GM19240 (cell line): ENCODE measurements at regions not wholly inside any gene's neighbourhood (a gene's known extent, or its start where the extent isn't known, plus 50 kb on each side); places are given as distances from the start of the nearest gene placed in this dataset.
"Not testable (repeated sequence)": the region's sequence is repeated elsewhere in the genome, so short reads cannot be mapped to it uniquely, and the experiment has no call there.

Experiments used
- DNase-seq: peaks from one replicate; pipeline ENCODE4 v3.0.0; 2011; ENCODE audit warnings: low spot score; ENCODE audit not compliant: insufficient read length

GRCh38 chr20:11492386-11492785 is 425.3 kb upstream of the BTBD3 start:
- no peak for DNase-seq

- no peak for DNase-seq
Measured at GRCh38 chr20:11492846-11493245, 424.8 kb upstream of the BTBD3 start.

DNA sequence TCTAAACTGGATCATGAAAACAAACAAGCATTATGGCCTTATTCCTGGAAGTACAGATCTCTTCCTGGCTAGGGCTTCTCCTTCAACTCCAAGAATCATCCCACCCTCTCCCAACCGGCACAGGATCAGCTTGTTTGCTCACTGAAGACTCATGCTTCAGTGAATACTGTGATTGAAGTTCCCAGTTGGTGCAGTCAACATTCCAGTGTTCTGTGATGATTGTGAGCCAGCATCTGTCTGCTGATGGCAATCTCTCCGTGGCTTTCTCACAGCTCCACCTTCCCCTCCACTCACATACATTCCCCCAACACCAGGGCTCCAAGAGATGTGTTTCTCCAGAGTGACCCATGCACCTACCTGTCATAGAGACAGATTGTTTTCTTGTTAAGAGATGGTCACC is 421.3 kb upstream of the BTBD3 start:
- DNase-seq = no peak

DNA sequence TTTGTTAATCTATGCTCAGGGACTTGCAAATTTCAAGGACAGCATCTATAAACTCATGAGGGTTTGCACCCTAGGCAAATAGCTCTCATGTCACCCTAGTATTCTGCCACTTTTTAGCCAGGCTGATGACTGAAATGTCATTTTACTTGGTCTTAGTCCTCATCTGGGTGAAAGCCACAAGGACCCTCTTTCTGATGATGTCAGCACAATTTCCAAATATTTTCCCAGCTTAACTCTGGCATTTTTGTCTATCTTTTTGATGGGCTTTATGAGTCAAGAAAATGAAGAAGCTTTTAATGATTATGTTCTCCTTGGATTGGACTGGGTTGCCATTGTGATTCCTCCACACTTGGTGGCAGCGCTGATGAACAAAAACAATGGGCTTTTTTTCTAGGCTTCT is 420.1 kb upstream of the BTBD3 start:
- no peak for DNase-seq

DNA sequence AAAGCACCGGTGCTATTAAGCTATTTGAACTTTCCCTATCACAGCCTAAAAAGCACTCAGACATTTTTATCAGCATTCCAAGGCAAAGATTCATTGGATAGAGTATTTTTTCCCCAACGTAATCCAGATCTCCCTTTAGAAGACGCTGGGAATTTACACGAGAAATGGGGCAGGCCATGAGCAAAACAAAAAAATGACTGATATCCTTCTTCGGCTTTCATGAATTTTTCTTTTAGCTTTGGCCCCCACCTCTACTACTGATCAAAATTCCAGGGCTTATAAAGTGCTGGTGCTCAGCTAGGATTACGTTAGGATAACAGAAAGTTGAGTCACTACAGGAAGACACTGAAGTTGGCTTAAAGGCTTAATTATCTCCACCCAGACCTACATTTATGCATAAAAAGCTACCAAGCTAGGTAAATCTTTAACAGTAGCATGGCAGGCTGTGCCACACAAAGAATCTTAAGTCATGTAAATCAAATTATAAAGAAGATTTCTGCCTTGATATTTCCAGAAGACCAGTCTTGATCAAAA is 418.5 kb upstream of the BTBD3 start:
- DNase-seq = no peak

- no peak for DNase-seq
Measured at GRCh38 chr20:11502061-11502460, 415.6 kb upstream of the BTBD3 start.

DNA sequence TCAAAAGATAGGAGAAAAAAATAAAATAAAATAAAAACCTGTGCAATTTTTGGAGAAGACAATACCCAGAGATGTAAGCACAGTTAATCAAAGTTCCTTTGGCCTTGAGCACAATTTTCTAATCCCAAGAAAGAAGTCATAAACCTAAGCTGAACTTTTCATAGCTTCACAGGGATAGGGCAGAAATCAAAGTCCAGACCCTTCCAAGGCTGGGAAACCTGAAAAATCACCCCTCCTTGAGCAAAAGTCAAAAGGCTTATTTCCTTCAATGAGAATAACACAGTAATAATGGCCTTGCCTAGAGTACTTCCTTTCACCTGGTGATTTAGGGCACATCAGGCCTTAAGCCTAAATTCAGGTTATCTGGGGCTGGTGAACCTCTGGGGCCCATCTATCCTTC is 415.0 kb upstream of the BTBD3 start:
- no peak for DNase-seq

- no peak for DNase-seq
Measured at GRCh38 chr20:11509776-11510175, 407.9 kb upstream of the BTBD3 start.

- no peak for DNase-seq
Measured at GRCh38 chr20:11511821-11512220, 405.9 kb upstream of the BTBD3 start.

DNA sequence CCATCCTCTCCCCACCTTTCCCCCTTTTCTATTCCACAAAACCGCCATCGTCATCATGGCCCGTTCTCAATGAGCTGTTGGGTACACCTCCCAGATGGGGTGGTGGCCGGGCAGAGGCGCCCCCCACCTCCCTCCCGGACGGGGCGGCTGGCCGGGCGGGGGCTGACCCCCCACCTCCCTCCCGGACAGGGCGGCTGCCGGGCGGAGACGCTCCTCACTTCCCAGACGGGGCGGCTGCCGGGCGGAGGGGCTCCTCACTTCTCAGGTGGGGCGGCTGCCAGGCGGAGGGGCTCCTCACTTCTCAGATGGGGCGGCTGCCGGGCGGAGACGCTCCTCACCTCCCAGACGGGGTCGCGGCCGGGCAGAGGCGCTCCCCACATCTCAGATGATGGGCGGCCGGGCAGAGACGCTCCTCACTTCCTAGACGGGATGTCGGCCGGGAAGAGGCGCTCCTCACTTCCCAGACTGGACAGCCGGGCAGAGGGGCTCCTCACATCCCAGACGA is 404.4 kb upstream of the BTBD3 start:
- DNase-seq = not testable (repeated sequence)

- no peak for DNase-seq
Measured at GRCh38 chr20:11516448-11516847, 401.2 kb upstream of the BTBD3 start.

DNA sequence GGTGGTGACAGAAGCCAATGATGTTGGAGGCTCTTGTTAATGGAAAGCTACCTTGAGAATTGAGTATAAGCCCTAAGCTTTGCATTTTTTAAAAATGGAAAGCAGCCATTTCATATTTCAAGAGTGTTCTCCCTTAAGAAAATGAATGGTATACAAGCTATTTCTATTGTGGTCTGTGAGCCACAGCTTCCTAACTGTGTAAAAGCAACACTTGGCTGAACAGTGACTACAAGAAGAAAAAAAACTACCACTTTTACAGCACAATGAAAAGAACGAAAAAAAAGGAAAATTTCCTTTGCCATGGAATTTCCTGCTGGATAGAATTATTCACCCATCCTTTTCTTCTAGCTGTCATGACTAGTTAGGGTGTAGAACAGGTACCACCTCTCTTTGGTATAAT is 397.1 kb upstream of the BTBD3 start:
- no peak for DNase-seq

- no peak for DNase-seq
Measured at GRCh38 chr20:11521476-11522365, 396.0 kb upstream of the BTBD3 start.

DNA sequence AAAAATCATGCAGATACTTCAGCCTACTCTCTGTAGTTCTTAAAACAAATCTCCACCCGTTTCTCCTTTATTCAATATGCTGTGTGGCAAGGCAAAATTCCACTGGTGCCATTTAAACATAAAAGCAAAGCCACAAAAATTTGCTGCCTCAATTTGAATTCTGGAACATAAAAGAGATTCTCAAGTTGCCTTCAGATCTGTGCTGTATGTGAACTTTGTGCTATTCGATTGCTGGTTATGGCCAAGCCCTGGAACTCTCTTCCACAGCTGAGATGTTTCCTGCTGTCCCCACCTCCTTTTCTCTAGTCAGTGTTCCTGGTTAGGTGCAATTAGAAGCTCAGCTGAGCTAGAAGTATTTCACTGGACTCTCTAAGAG is 395.3 kb upstream of the BTBD3 start:
- no peak for DNase-seq

- no peak for DNase-seq
Measured at GRCh38 chr20:11529047-11529446, 388.6 kb upstream of the BTBD3 start.

GRCh38 chr20:11537032-11537431 is 380.7 kb upstream of the BTBD3 start:
- DNase-seq = no peak

DNA sequence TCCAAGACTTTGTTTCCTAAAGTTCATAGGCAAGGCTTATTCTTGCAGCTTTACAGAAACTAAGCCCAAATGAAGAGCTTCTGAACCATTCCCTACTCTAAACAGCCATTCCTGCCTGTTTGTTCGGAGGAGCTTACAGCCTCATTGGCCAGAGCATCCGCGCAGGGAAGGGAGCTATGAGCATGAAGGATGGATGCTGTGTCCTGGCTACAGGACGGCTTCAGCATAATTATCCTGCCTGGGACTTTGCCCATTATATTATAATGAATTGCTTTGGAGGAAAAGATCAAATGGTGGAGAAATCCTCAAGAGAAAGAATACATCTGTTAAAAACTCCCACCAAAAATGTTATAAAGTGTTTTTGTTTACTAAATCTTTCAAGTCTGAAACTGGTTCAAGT is 378.2 kb upstream of the BTBD3 start:
- DNase-seq = no peak

DNA sequence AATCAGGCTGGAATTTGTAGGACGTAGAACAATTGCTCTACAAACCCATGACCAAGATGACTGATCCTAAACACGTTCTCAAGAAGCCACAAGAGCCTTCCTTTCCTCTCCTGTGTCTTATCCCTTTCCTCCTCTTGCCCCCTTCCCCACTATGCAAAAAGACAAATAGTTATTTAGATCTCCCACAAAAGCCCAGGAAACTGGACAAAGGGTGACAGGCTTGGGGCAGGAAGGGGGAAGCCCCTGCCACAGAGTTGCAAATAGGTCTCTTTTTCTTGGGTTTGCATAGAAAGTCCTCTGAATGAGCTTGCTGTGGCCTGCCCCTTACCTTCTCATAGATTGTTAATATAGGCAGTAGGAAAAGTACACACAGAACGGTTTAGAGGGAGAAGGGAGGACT is 377.1 kb upstream of the BTBD3 start:
- DNase-seq = no peak

DNA sequence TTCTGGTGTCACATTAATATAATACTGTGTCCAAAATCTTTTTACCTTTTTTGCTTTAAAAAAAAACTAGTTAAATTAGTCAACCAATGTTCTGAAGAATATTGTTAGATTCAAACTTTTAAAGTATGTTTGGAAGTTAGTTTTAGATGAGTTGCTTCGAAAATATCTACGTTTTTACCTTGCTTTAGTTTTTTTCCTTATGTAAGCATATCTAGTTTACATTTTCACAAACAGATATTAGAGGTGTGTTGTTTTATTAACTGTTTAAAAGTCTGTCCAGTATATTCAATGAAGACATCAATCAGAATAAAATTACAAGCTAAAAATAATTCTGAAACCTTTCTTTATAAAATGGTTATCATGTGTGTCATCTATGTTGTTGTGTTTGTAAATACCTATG is 375.0 kb upstream of the BTBD3 start:
- no peak for DNase-seq

GRCh38 chr20:11544029-11544678 is 373.5 kb upstream of the BTBD3 start:
- DNase-seq = no peak

DNA sequence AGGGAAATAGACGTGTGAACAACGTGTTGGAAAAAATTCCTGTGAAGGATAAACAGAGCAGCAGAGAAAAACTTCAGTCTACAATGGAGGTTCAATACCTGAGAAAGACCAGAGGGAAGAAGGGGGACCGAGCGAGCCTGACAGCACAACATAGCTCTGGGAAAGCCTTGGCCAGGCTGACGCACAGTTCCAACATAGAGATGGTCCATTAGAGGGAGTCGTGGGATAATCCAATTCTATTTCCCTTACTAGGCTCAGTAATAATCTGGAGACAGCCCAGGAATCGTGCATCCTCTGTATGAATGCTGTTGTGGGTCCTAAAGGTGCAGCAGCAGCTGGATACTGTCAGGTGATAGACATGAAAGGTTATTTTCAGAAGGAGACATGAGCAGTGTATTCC is 370.8 kb upstream of the BTBD3 start:
- no peak for DNase-seq
